Uterus (tissue), 3 donors: ENCODE measurements at regions not wholly inside any gene's neighbourhood (a gene's known extent, or its start where the extent isn't known, plus 50 kb on each side); places are given as distances from the start of the nearest gene placed in this dataset.

Source experiments
- DNase-seq, 2 donors: peaks; one replicate each; pipeline ENCODE4 v3.0.0-alpha.2; 2019 to 2020
- H3K27ac ChIP-seq, 2 donors: fragments of 200-600 bp; sonication (generic); 1 replicate in 1 of 2; 2 replicates in 1 of 2; pipeline ENCODE4 v1.5.1; 2016 to 2018
- H3K27me3 ChIP-seq, 2 donors: fragments of 200-600 bp; sonication (generic); one replicate each; pipeline ENCODE4 v1.5.1; 2018 to 2019; ENCODE audit warnings: control low read depth in 1 of 2
- H3K36me3 ChIP-seq, 2 donors: fragments of 200-600 bp; sonication (generic); one replicate each; pipeline ENCODE4 v1.5.1; 2019; ENCODE audit warnings: control low read depth in 1 of 2
- H3K4me1 ChIP-seq, 2 donors: fragments of 200-600 bp; sonication (generic); one replicate each; pipeline ENCODE4 v1.5.1; 2018 to 2019; ENCODE audit warnings: control low read depth in 1 of 2
- H3K4me3 ChIP-seq, 2 donors: fragments of 200-600 bp; sonication (generic); 1 replicate in 1 of 2; 2 replicates in 1 of 2; pipeline ENCODE4 v1.5.1; 2018 to 2019; ENCODE audit warnings: mild to moderate bottlenecking in 1 of 2
- H3K9me3 ChIP-seq, 2 donors: fragments of 200-600 bp; sonication (generic); one replicate each; pipeline ENCODE4 v1.5.1; 2019; ENCODE audit warnings: control low read depth in 1 of 2
- CTCF ChIP-seq, 4 experiments: fragments of 200-600 bp in 2 of 4; fragments of 450-650 bp in 2 of 4; sonication (generic) in 2 of 4; IDR thresholded peaks; one replicate each; pipeline ENCODE4 v1.5.1; 2016 to 2019; ENCODE audit warnings: antibody characterized with exemption in 4 of 4, mild to moderate bottlenecking in 2 of 4, moderate library complexity in 1 of 4
- POLR2A ChIP-seq, 2 donors: fragments of 450-650 bp; IDR thresholded peaks; one replicate each; pipeline ENCODE4 v1.6.1; 2016; ENCODE audit warnings: antibody characterized with exemption in 2 of 2, mild to moderate bottlenecking in 1 of 2, moderate library complexity in 1 of 2
- intact Hi-C: fragments of 100-400 bp; cut with DNase I; formaldehyde crosslinking; loops from one replicate; pipeline ENCODE4 v1.15.1; 2023; ENCODE audit warnings: low total_unique reads
- donor health status: DM: yes; HTN: yes; CAD: no.

- Histone ChIP-seq H3K36me3 (no peaks in the 10 kb centered on the region), H3K4me1 (no peaks in the 10 kb centered on the region), H3K27me3 (no peaks in the 10 kb centered on the region), H3K27ac (no peak overlapping the region), H3K9me3 (no peaks in the 10 kb centered on the region), H3K4me3 (no peak overlapping the region)
- TF ChIP-seq POLR2A (IDR thresholded peaks at IDR 0.05) (no peak), CTCF (IDR thresholded peaks at IDR 0.05) (no peak)
- no peak for DNase-seq
- intact Hi-C loops, result no loop called here
Observed at GRCh38 chr1:239722035-239722434, 335.7 kb downstream of the CHRM3 start.

GRCh38 chr1:239723776-239724367 is 337.5 kb downstream of the CHRM3 start:
- no peak for DNase-seq
- Histone ChIP-seq H3K4me1 (no peaks in the 10 kb centered on the region), H3K4me3 (no peak overlapping the region), H3K27me3 (no peaks in the 10 kb centered on the region), H3K9me3 (no peaks in the 10 kb centered on the region), H3K27ac (no peak overlapping the region), H3K36me3 (no peaks in the 10 kb centered on the region)
- intact Hi-C loops, result no loop called here
- TF ChIP-seq POLR2A (IDR thresholded peaks at IDR 0.05), result no peak
- no peak for TF ChIP-seq CTCF (IDR thresholded peaks at IDR 0.05)

GRCh38 chr1:239725371-239725770 is 339.0 kb downstream of the CHRM3 start:
- no peaks in the 10 kb centered on the region for H3K36me3 ChIP-seq
- no peaks in the 10 kb centered on the region for H3K4me1 ChIP-seq
- no peak overlapping the region for H3K4me3 ChIP-seq
- no peak overlapping the region for H3K27ac ChIP-seq
- intact Hi-C loops, result no loop called here
- no peak for DNase-seq
- no peaks in the 10 kb centered on the region for H3K27me3 ChIP-seq
- TF ChIP-seq CTCF (IDR thresholded peaks at IDR 0.05) (no peak), POLR2A (IDR thresholded peaks at IDR 0.05) (no peak)
- H3K9me3 ChIP-seq, result no peaks in the 10 kb centered on the region

GRCh38 chr1:239725933-239726332 is 339.6 kb downstream of the CHRM3 start:
- H3K9me3 ChIP-seq, result no peaks in the 10 kb centered on the region
- H3K4me3 ChIP-seq, result no peak overlapping the region
- H3K4me1 ChIP-seq, result no peaks in the 10 kb centered on the region
- no peak for DNase-seq
- intact Hi-C loops, result no loop called here
- no peaks in the 10 kb centered on the region for H3K27me3 ChIP-seq
- TF ChIP-seq CTCF (IDR thresholded peaks at IDR 0.05) (no peak), POLR2A (IDR thresholded peaks at IDR 0.05) (no peak)
- no peak overlapping the region for H3K27ac ChIP-seq
- H3K36me3 ChIP-seq, result no peaks in the 10 kb centered on the region

GRCh38 chr1:239730378-239730777 is 344.0 kb downstream of the CHRM3 start:
- Histone ChIP-seq H3K36me3 (no peaks in the 10 kb centered on the region), H3K27me3 (no peaks in the 10 kb centered on the region), H3K4me3 (no peak overlapping the region), H3K4me1 (no peaks in the 10 kb centered on the region), H3K27ac (no peak overlapping the region), H3K9me3 (no peaks in the 10 kb centered on the region)
- intact Hi-C loops, result no loop called here
- no peak for DNase-seq
- no peak for TF ChIP-seq POLR2A (IDR thresholded peaks at IDR 0.05)
- no peak for TF ChIP-seq CTCF (IDR thresholded peaks at IDR 0.05)
